Upper lobe of right lung (tissue), 1 donor: ENCODE measurements at regions not wholly inside any gene's neighbourhood (a gene's known extent, or its start where the extent isn't known, plus 50 kb on each side); places are given as distances from the start of the nearest gene placed in this dataset.

ENCODE experiments used
- ATAC-seq: fragments of 200-7000 bp; cut with Tn5 transposase; one replicate; pipeline ENCODE4 v1.9.1; 2020; ENCODE audit warnings: mild to moderate bottlenecking, moderate library complexity
- DNase-seq: peaks from one replicate; pipeline ENCODE4 v3.0.0-alpha.2; 2020
- H3K27ac ChIP-seq: fragments of 200-600 bp; one replicate; pipeline ENCODE4 v1.8.0; 2022
- H3K27me3 ChIP-seq: fragments of 200-600 bp; one replicate; pipeline ENCODE4 v1.8.0; 2022; ENCODE audit warnings: mild to moderate bottlenecking
- H3K36me3 ChIP-seq: fragments of 200-600 bp; one replicate; pipeline ENCODE4 v1.8.0; 2022
- H3K4me1 ChIP-seq: fragments of 200-600 bp; one replicate; pipeline ENCODE4 v1.8.0; 2022
- H3K4me3 ChIP-seq: fragments of 200-600 bp; one replicate; pipeline ENCODE4 v1.8.0; 2022; ENCODE audit warnings: mild to moderate bottlenecking
- H3K9me3 ChIP-seq: fragments of 200-600 bp; one replicate; pipeline ENCODE4 v1.8.0; 2022
- intact Hi-C: fragments of 100-400 bp; cut with DNase I; formaldehyde crosslinking; loops from one replicate; pipeline ENCODE4 v1.11.0; 2022
- TF ChIP-seq, protein P1 (sequence below): fragments of 200-600 bp; IDR thresholded peaks from one replicate; pipeline ENCODE4 v1.8.0; 2022; ENCODE audit warnings: antibody characterized with exemption
- donor health status: DM: no; HTN: yes; CAD: no; lungs with severe emphysema.

DNA sequence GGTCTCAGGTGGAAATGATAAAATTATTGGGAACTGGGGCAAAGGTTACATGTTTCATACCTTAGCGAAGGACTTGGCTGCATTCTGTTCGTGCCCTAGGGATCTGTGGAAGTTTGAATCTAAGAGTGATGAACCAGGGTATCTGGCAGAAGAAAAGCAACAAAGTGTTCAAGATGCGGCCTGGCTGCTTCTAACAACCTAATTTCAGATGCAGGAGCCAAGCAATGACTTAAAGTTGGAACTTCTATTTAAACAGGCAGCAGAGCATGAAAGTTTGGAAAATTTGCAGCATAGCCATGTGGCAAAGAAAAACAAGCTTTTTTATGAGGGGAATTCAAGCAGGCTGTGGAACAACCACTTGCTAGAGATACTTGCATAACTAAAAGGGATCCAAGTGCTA is 73.5 kb downstream of the CD24 start:
- H3K27ac ChIP-seq: no peak overlapping the region
- H3K4me1 ChIP-seq: no peaks in the 10 kb centered on the region
- ATAC-seq: no peak
- TF ChIP-seq, protein P1, sequence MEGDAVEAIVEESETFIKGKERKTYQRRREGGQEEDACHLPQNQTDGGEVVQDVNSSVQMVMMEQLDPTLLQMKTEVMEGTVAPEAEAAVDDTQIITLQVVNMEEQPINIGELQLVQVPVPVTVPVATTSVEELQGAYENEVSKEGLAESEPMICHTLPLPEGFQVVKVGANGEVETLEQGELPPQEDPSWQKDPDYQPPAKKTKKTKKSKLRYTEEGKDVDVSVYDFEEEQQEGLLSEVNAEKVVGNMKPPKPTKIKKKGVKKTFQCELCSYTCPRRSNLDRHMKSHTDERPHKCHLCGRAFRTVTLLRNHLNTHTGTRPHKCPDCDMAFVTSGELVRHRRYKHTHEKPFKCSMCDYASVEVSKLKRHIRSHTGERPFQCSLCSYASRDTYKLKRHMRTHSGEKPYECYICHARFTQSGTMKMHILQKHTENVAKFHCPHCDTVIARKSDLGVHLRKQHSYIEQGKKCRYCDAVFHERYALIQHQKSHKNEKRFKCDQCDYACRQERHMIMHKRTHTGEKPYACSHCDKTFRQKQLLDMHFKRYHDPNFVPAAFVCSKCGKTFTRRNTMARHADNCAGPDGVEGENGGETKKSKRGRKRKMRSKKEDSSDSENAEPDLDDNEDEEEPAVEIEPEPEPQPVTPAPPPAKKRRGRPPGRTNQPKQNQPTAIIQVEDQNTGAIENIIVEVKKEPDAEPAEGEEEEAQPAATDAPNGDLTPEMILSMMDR: no peak
- no peaks in the 10 kb centered on the region for H3K36me3 ChIP-seq
- H3K9me3 ChIP-seq: peaks cover 4% of the 10 kb centered on the region
- no peak for DNase-seq
- H3K27me3 ChIP-seq: no peaks in the 10 kb centered on the region
- no peak overlapping the region for H3K4me3 ChIP-seq
- intact Hi-C loops: no loop called here

DNA sequence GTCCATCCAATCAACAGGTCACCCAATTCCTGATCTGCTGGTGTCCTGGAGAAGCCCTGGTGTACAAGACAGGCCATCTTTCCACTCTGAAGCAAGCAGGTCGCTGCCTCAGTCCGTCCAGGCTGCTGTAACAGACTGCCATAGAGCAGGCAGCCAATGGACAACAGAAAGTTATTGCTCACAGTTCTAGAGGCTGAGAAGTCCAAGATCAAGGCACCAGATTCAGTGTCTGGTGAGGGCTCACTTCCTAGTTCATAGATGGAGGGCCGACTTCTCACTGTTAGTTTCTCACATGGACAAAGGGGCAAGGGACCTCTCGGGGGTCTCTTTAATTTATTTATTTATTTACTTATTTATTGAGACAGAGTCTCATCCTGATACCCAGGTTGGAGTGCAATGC is 74.8 kb downstream of the CD24 start:
- Histone ChIP-seq H3K27me3 (no peaks in the 10 kb centered on the region), H3K9me3 (peaks cover 4% of the 10 kb centered on the region), H3K36me3 (no peaks in the 10 kb centered on the region), H3K4me1 (no peaks in the 10 kb centered on the region), H3K27ac (no peak overlapping the region), H3K4me3 (no peak overlapping the region)
- TF ChIP-seq, protein P1: no peak
- ATAC-seq (no peak), DNase-seq (no peak)
- intact Hi-C loops: no loop called here

DNA sequence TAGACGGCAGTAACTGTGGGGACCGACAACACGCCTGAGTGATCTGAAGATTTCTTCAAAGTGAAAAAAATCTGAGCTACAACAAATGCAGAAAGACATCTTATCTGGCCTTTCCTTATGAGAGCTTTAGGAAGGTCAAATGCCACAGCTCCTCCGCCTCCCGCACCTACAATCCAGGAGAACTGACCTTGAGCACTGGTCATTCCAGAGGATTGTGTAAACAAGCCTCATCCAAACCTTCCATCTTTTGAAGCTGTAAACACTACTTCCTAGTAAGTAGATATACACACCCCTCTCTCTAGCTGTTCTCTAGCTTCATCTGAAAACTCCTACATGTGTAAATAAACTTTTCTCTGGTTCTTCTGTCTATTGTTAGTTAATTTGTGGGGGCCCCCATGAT is 76.9 kb downstream of the CD24 start:
- Histone ChIP-seq H3K4me1 (no peaks in the 10 kb centered on the region), H3K9me3 (peaks cover 4% of the 10 kb centered on the region), H3K4me3 (no peak overlapping the region), H3K27me3 (no peaks in the 10 kb centered on the region), H3K36me3 (no peaks in the 10 kb centered on the region), H3K27ac (no peak overlapping the region)
- TF ChIP-seq, protein P1: no peak
- intact Hi-C loops: no loop called here
- no peak for DNase-seq
- no peak for ATAC-seq

DNA sequence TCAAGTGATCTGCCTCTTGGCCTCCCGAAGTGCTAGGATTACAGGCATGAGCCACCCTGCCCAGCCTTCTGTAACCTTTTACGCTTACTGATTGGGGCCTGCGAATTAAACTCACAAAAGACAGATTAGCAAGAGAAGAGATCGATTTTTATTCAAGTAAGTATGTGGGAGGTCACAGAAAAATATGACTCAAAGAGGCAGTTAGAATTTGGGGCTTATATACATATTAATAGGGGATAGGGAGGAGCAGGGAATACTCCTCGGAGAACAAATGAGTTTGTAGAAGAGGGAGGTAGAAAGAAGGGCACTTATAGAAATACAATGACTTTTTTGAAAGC is 78.9 kb downstream of the CD24 start:
- H3K9me3 ChIP-seq: no peaks in the 10 kb centered on the region

DNA sequence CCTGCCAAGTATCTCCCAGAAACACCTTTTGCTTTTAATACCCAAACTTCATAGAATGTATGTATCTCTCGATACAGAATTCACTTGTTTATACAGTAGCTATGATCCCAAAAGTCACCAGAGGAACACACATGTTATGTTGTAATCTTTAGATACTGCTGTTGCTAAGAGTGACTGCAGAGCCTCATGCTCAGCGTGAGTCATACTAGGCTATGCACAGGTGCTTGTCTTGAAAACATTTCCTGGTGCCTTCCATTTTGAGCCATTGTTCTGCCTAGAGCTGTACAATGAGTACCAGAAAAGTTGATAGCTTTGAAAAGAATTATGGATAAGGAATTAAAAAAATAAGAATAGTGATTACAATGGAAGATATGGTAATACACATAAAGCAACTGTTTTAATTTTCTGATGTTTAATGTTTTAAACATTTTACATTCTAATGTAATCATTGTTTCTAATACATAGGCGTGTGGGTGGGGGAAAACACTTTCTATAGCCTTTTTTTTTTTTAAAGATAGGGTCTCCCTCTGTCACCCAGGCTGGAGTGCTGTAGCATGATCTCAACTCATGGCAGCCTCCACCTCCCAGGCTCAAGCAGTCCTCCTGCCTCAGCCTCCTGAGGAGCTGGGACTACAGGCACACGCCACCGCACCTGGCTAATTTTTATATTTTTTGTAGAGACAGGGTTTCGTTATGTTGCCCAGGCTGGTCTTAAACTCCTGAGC is 79.4 kb downstream of the CD24 start:
- TF ChIP-seq, protein P1: no peak
- DNase-seq: no peak
- Histone ChIP-seq H3K4me1 (no peaks in the 10 kb centered on the region), H3K4me3 (no peak overlapping the region), H3K36me3 (no peaks in the 10 kb centered on the region), H3K27ac (no peak overlapping the region), H3K9me3 (no peaks in the 10 kb centered on the region), H3K27me3 (no peaks in the 10 kb centered on the region)
- ATAC-seq: no peak
- intact Hi-C loops: no loop called here

More for the DNA sequence above, 78.9 kb downstream of the CD24 start:
- Histone ChIP-seq H3K27me3 (no peaks in the 10 kb centered on the region), H3K4me3 (no peak overlapping the region), H3K4me1 (no peaks in the 10 kb centered on the region), H3K27ac (no peak overlapping the region), H3K36me3 (no peaks in the 10 kb centered on the region)
- intact Hi-C loops: no loop called here
- TF ChIP-seq, protein P1: no peak
- ATAC-seq: no peak
- no peak for DNase-seq

DNA sequence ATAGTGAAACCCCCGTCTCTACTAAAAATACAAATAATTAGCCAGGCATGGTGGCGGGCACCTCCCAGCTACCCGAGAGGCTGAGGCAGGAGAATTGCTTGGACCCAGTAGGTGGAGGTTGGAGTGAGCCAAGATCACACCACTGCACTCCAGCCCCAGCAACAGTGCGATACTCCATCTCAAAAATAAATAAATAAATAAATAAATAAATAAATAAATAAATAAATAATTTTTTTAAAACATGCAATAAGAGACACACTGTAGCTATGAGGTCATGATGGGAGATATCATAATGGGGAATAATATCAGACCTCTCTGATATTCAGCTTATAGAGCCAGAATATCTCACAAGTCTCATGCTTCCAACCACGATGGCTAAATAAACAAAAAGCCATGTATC is 82.3 kb downstream of the CD24 start:
- H3K27ac ChIP-seq: no peak overlapping the region
- intact Hi-C loops: no loop called here
- H3K4me1 ChIP-seq: no peaks in the 10 kb centered on the region
- no peaks in the 10 kb centered on the region for H3K9me3 ChIP-seq
- ATAC-seq: no peak
- no peak for DNase-seq
- TF ChIP-seq, protein P1: no peak
- no peaks in the 10 kb centered on the region for H3K27me3 ChIP-seq
- H3K4me3 ChIP-seq: no peak overlapping the region
- no peaks in the 10 kb centered on the region for H3K36me3 ChIP-seq
